ENCODE measurements at regions not wholly inside any gene's neighbourhood (a gene's known extent, or its start where the extent isn't known, plus 50 kb on each side); places are given as distances from the start of the nearest gene placed in this dataset.

DNA sequence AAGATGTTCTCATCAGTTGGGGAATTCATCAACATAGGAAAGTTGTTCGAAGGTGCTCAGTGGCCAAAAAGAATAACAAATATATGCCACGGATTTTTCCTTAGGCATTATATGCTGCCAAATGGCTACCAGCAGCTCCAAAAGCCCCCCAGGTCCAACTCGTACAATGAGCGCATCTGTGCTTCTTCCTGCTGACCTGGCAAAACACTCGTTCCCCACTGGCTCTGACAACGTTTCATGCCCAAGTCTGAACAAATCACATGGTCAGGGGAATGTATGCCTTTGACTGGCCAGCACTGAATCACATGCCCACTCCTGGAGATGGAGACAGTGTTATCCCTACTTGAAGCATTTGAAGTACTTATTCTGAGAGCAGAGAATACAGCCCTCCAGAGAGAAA, 59.9 kb upstream of the SPP1 start:
- no peak for TF ChIP-seq ZNF23 (CRISPR knock-in tag; IDR thresholded peaks at IDR 0.05)
- no peak for TF ChIP-seq EZH2 (IDR thresholded peaks at IDR 0.05; ENCODE audit: borderline replicate concordance, low read depth, low read length)
- TF ChIP-seq, protein P1, sequence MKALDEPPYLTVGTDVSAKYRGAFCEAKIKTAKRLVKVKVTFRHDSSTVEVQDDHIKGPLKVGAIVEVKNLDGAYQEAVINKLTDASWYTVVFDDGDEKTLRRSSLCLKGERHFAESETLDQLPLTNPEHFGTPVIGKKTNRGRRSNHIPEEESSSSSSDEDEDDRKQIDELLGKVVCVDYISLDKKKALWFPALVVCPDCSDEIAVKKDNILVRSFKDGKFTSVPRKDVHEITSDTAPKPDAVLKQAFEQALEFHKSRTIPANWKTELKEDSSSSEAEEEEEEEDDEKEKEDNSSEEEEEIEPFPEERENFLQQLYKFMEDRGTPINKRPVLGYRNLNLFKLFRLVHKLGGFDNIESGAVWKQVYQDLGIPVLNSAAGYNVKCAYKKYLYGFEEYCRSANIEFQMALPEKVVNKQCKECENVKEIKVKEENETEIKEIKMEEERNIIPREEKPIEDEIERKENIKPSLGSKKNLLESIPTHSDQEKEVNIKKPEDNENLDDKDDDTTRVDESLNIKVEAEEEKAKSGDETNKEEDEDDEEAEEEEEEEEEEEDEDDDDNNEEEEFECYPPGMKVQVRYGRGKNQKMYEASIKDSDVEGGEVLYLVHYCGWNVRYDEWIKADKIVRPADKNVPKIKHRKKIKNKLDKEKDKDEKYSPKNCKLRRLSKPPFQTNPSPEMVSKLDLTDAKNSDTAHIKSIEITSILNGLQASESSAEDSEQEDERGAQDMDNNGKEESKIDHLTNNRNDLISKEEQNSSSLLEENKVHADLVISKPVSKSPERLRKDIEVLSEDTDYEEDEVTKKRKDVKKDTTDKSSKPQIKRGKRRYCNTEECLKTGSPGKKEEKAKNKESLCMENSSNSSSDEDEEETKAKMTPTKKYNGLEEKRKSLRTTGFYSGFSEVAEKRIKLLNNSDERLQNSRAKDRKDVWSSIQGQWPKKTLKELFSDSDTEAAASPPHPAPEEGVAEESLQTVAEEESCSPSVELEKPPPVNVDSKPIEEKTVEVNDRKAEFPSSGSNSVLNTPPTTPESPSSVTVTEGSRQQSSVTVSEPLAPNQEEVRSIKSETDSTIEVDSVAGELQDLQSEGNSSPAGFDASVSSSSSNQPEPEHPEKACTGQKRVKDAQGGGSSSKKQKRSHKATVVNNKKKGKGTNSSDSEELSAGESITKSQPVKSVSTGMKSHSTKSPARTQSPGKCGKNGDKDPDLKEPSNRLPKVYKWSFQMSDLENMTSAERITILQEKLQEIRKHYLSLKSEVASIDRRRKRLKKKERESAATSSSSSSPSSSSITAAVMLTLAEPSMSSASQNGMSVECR (CRISPR knock-in tag; IDR thresholded peaks at IDR 0.05), result no peak
- no peak for TF ChIP-seq THRA (IDR thresholded peaks at IDR 0.05)
- TF ChIP-seq TOE1 (IDR thresholded peaks at IDR 0.05; ENCODE audit: borderline replicate concordance), result no peak
- no peak for TF ChIP-seq TOE1 (CRISPR knock-in tag; IDR thresholded peaks at IDR 0.05; ENCODE audit: borderline replicate concordance, low read depth)
- TF ChIP-seq, protein P2, sequence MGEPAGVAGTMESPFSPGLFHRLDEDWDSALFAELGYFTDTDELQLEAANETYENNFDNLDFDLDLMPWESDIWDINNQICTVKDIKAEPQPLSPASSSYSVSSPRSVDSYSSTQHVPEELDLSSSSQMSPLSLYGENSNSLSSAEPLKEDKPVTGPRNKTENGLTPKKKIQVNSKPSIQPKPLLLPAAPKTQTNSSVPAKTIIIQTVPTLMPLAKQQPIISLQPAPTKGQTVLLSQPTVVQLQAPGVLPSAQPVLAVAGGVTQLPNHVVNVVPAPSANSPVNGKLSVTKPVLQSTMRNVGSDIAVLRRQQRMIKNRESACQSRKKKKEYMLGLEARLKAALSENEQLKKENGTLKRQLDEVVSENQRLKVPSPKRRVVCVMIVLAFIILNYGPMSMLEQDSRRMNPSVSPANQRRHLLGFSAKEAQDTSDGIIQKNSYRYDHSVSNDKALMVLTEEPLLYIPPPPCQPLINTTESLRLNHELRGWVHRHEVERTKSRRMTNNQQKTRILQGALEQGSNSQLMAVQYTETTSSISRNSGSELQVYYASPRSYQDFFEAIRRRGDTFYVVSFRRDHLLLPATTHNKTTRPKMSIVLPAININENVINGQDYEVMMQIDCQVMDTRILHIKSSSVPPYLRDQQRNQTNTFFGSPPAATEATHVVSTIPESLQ (CRISPR knock-in tag; IDR thresholded peaks at IDR 0.05), result no peak
